GM21529 (cell line): ENCODE measurements at regions not wholly inside any gene's neighbourhood (a gene's known extent, or its start where the extent isn't known, plus 50 kb on each side); places are given as distances from the start of the nearest gene placed in this dataset.
"Not testable (repeated sequence)": the region's sequence is repeated elsewhere in the genome, so short reads cannot be mapped to it uniquely, and the experiment has no call there.

Source experiments
- ATAC-seq: cut with Tn5 transposase; IDR thresholded peaks from one replicate; pipeline ENCODE4 v1.9.1; 2021; ENCODE audit not compliant: unreplicated experiment

DNA sequence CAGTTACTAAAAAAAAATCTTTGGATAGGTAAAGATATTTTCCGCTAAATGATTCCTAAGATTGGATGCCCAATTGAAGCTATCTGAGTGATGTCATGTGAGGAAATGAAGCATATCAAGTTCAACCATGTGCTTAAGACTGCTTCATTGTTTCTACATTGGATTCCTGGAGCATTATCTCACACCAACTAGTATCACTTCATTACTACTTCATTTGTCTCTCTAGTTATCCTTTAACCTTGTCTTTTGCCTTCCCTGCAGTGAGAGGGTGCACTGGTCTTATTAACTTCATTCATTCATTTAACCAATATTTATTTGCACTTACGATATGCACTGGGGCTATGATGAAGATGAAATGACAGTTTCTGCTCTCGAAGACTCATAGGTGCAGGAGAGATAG lies 198.1 kb downstream of the SLC38A4 start:
- ATAC-seq: no peak

DNA sequence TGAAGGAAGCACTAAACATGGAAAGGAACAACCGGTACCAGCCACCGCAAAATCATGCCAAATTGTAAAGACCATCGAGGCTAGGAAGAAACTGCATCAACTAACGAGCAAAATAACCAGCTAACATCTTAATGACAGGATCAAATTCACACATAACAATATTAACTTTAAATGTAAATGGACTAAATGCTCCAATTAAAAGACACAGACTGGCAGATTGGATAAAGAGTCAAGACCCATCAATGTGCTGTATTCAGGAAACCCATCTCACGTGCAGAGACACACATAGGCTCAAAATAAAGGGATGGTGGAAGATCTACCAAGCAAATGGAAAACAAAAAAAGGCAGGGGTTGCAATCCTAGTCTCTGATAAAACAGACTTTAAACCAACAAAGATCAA lies 206.3 kb downstream of the SLC38A4 start:
- not testable (repeated sequence) for ATAC-seq

DNA sequence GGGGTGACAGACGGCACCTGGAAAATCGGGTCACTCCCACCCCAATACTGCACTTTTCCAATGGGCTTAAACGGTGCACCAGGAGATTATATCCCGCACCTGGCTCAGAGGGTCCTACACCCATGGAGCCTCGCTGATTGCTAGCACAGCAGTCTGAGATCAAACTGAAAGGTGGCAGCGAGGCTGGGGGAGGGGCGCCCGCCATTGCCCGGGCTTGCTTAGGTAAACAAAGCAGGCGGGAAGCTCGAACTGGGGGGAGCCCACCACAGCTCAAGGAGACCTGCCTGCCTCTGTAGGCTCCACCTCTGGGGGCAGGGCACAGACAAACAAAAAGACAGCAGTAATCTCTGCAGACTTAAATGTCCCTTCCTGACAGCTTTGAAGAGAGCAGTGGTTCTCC lies 208.1 kb downstream of the SLC38A4 start:
- not testable (repeated sequence) for ATAC-seq

DNA sequence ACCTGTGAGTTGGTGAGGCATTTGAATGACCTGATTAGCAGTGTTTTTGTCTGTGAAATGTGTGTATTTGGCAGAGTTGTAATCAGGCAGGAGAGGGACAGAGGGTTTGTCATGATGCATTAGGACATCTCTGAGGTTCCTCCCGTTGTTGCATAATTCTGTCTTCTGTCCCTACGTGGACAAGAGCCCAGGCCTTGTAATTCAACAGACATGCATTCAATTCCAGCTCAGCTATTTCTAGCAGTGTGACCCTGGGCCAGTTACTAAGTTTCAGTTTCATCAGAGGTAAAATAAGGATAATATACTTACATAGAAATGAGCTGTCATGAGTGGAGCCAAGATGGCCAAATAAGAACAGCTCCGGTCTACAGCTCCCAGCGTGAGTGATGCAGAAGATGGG lies 208.6 kb downstream of the SLC38A4 start:
- ATAC-seq: no peak

DNA sequence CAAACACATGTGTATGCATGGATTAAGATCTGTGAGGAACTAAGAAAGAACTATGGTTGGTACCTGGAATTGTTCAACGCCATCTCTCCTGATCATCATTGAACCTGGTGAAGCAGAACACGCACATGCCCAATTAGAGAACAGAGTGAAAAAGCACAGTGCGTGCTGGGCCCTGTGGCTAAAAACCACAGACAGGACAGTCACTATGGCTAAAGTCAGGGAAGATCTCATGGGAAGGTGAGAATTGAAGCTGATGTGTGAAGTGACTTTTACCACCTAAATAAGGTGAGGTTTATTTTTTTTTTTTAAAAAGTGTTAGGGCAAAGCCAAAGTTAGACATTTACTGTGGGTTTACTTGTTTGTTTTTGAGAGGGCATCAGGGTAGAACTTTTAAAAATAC lies 215.0 kb downstream of the SLC38A4 start:
- no peak for ATAC-seq

DNA sequence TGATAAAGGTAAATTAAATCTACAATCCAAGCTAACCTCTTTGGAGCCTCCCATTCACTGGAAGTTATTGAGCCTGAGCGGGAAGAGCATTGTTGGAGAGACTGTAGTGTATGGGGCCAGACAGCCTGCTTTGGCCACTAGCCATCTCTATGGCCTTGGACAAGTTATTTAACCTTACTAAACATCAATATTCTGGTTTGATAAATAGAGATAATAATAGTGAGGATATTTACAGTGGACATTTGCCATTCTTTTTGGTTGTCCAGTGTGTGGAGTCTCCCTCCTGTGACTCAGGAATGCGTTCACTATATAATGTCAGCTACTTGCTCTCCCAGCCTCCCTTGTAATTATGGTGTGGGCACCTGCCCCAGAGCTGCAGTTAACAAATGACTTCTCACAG lies 216.1 kb downstream of the SLC38A4 start:
- no peak for ATAC-seq

DNA sequence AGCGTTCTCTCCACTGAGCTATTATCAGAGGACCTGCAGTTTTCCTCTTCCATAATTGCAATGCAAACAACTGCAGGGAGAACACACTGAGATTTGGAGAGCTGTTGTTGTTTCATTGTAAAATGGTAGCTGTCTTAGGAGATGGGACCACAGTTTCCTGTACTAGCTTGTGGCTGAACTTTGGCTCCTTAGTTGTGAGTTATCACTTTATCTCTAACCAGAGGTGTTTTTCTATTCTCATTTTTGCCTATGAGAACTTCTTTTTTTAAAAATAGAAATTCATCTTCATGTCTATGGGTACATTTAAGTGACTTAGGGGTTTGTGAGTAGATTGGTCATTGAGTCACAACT lies 216.5 kb downstream of the SLC38A4 start:
- ATAC-seq: no peak

DNA sequence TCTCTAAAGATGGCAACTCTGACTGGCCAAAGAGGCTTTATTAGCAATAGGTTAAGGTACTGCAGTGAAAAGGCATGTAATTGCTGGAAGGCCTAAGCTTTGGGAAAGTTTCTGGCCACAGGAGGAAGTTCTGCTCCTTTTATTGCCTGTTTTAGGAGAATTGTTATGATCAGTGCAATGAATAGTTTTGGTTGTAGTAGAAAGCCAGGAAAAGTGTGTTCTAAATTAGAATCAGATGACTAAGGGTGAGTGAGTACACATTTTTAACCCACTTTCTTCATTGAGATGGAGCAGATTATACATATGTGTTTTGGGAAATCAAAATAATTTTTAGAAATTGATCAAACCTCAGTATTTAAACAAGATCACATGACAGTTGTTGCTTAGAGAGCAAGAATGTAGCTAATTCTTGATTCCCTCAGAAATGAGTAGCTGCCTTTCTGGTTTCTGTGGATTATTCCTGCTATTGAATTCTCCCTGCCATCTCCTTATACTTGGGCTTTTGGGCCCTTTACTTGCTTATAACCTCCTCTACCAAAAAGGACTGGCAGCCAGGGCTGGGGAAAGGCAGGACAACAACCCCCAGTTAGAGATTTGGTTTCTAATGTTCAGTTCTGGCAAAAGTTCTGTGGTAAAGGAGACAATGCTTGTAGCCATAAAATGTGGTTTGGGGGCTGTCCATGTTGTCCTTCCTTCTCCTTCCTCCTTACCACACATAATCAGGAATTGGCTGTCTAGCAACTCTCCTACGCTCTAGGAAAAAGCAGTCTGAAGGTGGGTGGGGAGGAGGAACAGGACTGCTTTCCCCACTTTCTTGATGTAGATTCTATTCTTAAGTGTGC lies 217.1 kb downstream of the SLC38A4 start:
- no peak for ATAC-seq

DNA sequence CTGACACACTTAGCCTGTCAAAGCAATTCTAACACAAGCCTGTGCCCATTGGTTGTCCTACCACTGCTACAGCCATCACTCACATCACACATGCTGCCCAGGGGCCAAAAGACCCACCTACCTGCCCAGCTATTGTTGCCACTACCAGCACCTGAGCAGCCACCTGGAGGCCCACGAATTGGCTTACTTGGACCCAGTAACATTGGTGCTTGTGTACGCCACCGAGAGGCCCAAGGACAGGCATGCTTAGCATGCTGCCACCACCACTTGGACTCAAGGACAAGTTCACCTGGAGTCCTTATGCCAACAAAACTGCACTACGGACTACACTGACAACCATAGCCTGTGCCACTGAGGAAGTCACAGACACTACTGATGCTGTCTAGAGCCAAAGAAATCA lies 221.1 kb downstream of the SLC38A4 start:
- ATAC-seq: no peak

DNA sequence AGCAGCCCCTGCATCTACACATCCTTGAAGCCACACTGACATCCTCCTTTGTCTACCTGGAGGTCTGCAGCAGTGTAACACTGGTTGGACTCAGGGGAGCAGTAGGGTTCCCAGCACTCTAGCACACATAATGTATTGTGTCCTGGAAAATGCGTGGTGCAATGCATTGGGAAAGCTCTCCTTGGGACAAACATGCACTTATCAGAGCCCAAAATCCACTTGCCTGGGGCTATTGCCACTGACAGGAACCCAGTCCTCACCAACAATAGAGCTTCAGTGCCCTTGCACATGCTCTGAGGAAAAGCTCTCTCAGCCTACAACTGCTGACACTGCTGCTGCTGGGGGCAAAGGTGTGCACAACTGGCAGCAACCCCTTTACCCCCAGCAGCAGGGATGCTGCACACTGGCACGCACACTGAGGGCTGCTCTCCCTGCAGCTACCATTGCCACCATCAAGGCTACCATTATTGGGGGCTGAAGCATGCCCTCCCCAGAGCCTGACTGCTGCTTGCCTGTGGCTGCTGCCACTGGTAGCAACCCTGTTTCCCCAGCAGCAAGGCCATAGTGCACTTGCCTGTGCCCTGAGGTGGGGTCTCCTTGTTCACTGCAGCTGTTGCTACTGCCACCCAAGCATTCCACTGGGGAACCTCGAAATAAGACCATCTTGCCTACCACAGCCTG lies 221.9 kb downstream of the SLC38A4 start:
- ATAC-seq: no peak

DNA sequence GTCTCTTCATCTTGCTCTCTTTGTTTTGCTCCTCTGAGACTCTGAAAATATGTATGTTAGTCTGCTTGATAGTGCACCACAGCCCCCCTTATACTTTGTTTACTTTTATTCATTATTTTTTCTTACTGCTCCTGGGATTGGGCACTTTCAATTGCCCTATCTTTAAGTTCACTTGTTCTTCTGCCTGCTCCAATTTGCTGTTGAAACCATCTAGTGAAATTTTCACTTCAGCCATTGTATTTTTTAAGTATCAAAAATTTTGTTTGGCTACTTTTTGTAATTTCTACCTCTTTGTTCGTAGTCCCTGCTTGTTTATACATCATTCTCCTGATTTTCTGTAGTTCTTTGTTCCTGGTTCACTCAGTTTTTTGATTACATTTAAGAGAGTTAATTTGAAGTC lies 223.3 kb downstream of the SLC38A4 start:
- ATAC-seq: no peak

DNA sequence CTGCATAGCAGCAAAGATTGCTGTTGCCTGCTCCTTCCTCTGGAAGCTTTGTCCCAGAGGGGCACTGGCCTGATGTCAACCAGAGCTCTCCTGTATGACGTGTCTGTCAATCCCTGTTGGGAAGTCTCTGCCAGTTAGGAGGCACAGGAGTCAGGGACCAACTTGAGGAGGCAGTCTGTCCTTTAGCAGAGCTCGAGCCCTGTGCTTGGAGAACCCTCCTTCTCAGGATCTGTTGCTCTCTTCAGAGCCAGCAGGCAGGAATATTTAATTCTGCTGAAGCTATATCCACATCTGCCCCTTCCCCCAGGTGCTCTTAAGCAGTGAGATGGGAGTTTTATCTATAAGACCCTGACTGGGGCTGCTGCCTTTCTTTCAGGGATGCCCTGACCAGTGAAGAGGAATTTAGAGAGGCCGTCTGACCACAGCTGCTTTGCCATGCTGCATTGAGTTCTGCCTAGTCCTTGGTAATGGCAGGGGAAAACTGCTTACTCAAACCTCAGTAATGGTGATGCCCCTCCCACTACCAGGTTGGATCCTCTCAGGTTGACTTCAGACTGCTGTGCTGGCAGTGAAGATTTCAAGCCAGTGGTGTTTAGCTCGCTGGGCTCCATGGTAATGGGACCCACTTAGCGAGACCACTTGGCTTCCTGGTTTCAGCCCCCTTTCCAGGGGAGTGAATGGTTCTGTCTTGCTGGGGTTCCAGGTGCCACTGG lies 218.6 kb upstream of the SLC38A2 start:
- ATAC-seq: no peak

DNA sequence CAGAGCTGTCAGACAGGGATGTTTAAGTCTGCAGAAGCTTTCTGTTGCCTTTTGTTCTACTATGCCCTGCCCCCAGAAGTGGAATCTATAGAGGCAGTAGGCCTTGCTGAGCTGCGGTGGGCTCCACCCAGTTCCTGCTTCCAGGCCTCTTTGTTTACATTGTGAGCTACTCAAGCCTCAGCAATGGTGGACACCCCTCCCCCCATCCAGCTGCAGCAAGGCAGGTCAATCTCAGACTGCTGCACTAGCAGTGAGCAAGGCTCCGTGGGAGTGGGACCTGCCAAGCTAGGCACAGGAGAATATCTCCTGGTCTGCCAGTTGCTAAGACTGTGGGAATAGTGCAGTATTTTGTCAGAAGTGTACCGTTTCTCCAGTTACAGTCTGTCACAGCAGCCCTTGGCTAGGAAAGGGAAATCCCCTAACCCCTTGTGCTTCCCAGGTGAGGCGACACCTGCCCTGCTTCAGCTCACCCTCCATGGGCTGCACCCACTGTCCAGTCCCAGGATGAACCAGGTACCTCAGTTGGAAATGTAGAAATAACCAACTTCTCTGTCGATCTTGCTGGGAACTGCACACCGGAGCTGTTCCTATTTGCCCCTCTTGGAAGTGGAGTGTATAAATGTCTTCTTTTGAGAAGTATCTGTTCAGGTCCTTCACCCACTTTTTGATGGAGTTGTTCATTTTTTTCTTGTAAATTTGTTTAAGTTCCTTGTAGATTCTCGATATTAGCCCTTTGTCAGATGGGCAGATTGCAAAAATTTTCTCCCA lies 213.5 kb upstream of the SLC38A2 start:
- ATAC-seq: no peak

DNA sequence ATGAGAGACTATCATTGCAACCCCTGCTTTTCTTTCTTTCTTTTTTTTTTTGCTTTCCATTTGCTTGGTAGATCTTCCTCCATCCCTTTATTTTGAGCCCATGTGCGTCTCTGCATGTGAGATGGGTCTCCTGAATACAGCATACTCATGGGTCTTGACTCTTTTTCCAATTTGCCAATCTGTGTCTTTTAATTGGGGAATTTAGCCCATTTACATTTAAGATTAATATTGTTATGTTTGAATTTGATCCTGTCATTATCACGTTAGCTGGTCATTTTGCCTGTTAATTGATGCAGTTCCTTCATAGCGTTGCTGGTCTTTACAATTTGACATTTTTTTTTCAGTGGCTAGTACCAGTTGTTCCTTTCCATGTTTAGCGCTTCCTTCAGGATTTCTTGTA lies 211.5 kb upstream of the SLC38A2 start:
- not testable (repeated sequence) for ATAC-seq

DNA sequence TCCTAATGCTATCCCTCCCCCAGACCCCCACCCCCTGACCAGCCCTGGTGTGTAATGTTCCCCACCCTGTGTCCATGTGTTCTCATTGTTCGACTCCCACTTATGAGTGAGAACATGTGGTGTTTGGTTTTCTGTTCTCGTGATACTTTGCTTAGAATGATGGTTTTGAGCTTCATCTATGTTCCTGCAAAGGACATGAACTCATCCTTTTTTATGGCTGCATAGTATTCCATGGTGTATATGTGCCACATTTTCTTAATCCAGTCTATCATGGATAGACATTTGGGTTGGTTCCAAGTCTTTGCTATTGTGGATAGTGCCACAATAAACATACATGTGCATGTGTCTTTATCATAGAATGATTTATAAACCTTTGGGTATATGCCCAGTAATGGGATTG lies 209.4 kb upstream of the SLC38A2 start:
- not testable (repeated sequence) for ATAC-seq

DNA sequence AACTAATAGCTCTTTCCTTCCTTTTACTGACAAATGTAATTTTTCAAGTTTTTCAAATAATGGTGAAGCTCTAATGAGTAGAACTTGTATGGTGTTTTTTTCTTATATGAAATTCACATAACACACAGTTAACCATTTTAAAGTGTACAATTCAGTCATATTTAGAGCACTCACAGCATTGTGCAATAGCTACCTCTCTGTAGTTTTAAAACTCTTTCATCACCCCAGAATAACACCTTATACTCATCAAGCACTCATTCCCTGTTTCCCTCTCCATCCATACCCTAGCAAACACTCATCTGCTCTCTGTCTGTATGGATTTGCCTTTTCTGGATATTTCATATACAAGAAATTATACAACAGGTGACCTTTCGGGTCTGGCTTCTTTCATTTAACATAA lies 207.9 kb upstream of the SLC38A2 start:
- ATAC-seq: no peak

DNA sequence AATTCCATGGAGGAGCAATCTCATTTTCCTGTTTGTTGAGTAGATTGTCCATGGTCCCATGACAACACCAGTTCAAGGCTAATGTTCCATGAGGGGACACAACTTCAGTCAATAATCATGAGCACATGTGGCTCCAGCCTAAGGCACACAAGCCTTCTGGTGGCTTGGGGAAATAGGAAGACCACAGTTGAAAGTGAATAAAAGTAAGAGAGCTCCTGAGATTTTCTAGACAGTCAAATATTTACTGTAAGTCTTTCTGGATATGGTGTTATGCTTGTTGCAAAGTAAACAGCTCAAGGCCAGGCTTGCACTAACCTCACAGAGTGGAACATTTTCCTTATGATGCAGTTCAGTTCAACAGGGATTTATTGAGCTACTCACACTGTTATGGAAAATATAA lies 206.9 kb upstream of the SLC38A2 start:
- no peak for ATAC-seq

DNA sequence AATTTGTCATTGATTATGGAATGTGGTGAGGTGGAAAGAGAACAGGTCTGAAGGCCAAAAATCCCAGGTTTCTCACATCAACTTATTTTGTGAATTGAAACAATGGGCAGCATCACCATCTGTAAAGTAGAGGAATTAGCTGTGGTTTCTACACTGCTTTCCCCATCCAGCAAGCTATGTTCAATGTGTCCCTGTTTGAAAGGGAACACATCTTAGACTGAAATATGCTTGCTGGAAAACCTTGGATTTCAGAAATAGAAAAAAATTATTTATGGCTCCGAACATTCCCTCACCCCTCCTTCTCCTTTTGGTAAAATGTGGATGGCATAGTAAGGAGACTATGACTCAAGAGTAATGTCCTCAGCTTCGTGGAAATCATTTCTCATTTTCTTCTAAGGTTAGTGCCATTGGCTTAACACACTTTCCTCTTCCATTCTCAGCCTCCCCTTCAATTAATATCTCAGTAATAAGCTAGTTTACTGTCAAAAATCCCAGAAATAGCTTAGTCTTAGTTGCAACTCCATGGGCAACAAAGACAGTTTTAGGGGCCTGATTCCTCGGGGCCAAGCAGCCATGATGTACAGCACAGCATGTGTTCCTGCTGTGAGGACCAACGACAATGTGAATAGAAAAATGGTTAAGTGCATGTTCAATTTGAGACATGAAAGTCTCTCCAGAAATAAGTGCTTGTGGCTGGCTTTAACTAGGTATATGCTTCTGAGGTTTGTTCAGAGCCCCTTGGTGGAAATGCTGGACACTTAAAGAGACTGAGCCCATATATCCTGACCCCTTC lies 205.8 kb upstream of the SLC38A2 start:
- ATAC-seq: no peak

DNA sequence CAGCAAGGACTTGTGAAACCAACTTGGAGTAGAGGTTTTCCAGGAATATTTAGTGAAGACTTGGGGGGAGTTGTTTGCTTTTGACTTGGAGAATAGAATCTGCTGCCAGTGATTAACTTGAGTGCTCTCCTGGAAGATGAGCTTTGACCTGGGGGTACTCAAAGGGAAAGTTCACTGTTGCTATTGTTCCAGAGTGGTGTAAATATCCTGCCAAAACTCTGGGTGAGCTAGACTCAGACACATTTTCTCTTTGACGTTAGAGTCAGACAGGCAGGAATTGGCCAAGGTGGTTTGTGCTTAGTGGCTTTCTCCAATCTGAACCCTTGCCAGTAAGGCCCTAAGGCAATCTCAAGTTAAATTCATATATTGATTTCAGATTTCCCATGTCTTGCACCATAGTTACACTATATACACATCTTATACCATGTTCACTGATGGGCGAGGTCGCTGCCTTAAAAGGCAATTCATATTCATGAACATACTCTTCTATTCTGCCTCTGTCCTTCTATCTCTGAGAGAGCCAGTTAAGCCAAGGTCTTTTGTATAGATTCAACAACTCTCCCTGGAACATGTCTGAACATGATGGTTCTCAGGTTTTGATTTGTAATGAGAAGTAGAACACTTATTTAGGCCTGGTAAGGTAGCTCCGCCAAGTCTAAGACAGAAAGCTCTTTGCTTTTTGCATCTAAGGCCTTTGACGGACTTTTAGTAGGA lies 204.6 kb upstream of the SLC38A2 start:
- no peak for ATAC-seq

DNA sequence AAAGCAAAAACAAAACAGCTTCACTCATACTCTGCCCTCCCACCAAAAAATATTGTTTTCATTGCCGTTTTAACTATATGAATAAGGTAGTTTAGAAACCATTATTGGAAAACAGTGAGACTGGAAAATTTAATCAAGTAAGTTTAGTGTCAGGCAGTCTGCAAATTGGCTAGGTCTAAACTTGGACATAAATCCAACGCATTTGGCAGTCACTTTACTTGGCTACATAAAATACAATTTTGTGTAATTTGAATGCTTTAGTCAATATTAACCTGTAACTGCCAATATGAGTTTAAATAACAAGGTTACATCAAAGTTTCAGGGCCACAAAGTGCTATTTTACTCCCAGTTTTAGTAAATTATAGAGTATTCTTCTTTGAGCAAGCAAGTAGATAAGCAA lies 202.3 kb upstream of the SLC38A2 start:
- ATAC-seq: no peak
